ENCODE measurements at regions not wholly inside any gene's neighbourhood (a gene's known extent, or its start where the extent isn't known, plus 50 kb on each side); places are given as distances from the start of the nearest gene placed in this dataset.
A peak's percentile ranks its signal among the peaks of the same experiment; 100 is the strongest.

- H3K27me3 ChIP-seq = no peaks in the 10 kb centered on the region
- intact Hi-C loops (cut with DNase I) = no loop called here
- no peak for DNase-seq
- H3K4me1 ChIP-seq = peaks cover 0 to 7% of the 10 kb centered on the region in 2 donors
- peak; percentile 56 for ATAC-seq
- H3K36me3 ChIP-seq = no peaks in the 10 kb centered on the region
- peak overlapping the region in 1 of 2 donors; percentile 51 for H3K27ac ChIP-seq
- TF ChIP-seq CTCF (IDR thresholded peaks at IDR 0.05) = no peak
- H3K9me3 ChIP-seq = peaks cover 0 to 12% of the 10 kb centered on the region in 2 donors
- no peak overlapping the region for H3K4me3 ChIP-seq
Observed at GRCh38 chr18:22667616-22668422, 250.1 kb upstream of the CTAGE1 start.

- H3K4me3 ChIP-seq = no peak overlapping the region
Observed at GRCh38 chr18:22668496-22668895, 250.8 kb upstream of the CTAGE1 start.

GRCh38 chr18:22670914-22671313 is 253.2 kb upstream of the CTAGE1 start:
- no peak overlapping the region for H3K4me3 ChIP-seq
- no peaks in the 10 kb centered on the region for H3K27me3 ChIP-seq
- no peaks in the 10 kb centered on the region for H3K36me3 ChIP-seq
- DNase-seq (no peak), ATAC-seq (peak; percentile 15)
- intact Hi-C loops (cut with DNase I) = no loop called here
- no peak overlapping the region for H3K27ac ChIP-seq
- TF ChIP-seq CTCF (IDR thresholded peaks at IDR 0.05) = no peak
- H3K9me3 ChIP-seq = peaks cover 0 to 4% of the 10 kb centered on the region in 2 donors
- H3K4me1 ChIP-seq = peaks cover 0 to 7% of the 10 kb centered on the region in 2 donors

More at GRCh38 chr18:22668496-22668895, 250.8 kb upstream of the CTAGE1 start:
- DNase-seq = no peak
- ATAC-seq = peak; percentile 22
- Histone ChIP-seq H3K36me3 (no peaks in the 10 kb centered on the region), H3K27me3 (no peaks in the 10 kb centered on the region), H3K27ac (peak overlapping the region in 1 of 2 donors; percentile 51), H3K9me3 (peaks cover 0 to 7% of the 10 kb centered on the region in 2 donors), H3K4me1 (peaks cover 0 to 7% of the 10 kb centered on the region in 2 donors)
- TF ChIP-seq CTCF (IDR thresholded peaks at IDR 0.05) = no peak
- intact Hi-C loops (cut with DNase I) = no loop called here

- no peak for TF ChIP-seq CTCF (IDR thresholded peaks at IDR 0.05)
- Histone ChIP-seq H3K4me1 (peaks cover 0 to 7% of the 10 kb centered on the region in 2 donors), H3K27me3 (no peaks in the 10 kb centered on the region), H3K4me3 (no peak overlapping the region), H3K36me3 (no peaks in the 10 kb centered on the region), H3K27ac (no peak overlapping the region), H3K9me3 (peaks cover 0 to 4% of the 10 kb centered on the region in 2 donors)
- no peak for ATAC-seq
- no peak for DNase-seq
- intact Hi-C loops (cut with DNase I) = no loop called here
Observed at GRCh38 chr18:22673182-22673862, 255.6 kb upstream of the CTAGE1 start.

GRCh38 chr18:22674272-22674671 is 256.6 kb upstream of the CTAGE1 start:
- H3K27me3 ChIP-seq = no peaks in the 10 kb centered on the region
- ATAC-seq = peak; percentile 76
- no peak for DNase-seq
- no peak for TF ChIP-seq CTCF (IDR thresholded peaks at IDR 0.05)
- no peaks in the 10 kb centered on the region for H3K36me3 ChIP-seq
- peaks cover 0 to 4% of the 10 kb centered on the region in 2 donors for H3K9me3 ChIP-seq
- intact Hi-C loops (cut with DNase I) = no loop called here
- H3K4me3 ChIP-seq = no peak overlapping the region
- H3K27ac ChIP-seq = peak overlapping the region in 1 of 2 donors; percentile 5
- peaks cover 0 to 7% of the 10 kb centered on the region in 2 donors for H3K4me1 ChIP-seq
